HG03520 (cell line): ENCODE measurements at regions not wholly inside any gene's neighbourhood (a gene's known extent, or its start where the extent isn't known, plus 50 kb on each side); places are given as distances from the start of the nearest gene placed in this dataset.
A peak's percentile ranks its signal among the peaks of the same experiment; 100 is the strongest.
"Not testable (repeated sequence)": the region's sequence is repeated elsewhere in the genome, so short reads cannot be mapped to it uniquely, and the experiment has no call there.

Experiments used
- ATAC-seq: cut with Tn5 transposase; IDR thresholded peaks from one replicate; pipeline ENCODE4 v1.9.1; 2021; ENCODE audit warnings: mild to moderate bottlenecking, moderate library complexity; ENCODE audit not compliant: unreplicated experiment

- no peak for ATAC-seq
These were observed 98.5 kb upstream of the ZSWIM2 start for GRCh38 chr2:186947516-186947915.

GRCh38 chr2:186946896-186947467, 98.0 kb upstream of the ZSWIM2 start:
- no peak for ATAC-seq

- ATAC-seq: no peak
These were observed 92.9 kb upstream of the ZSWIM2 start for GRCh38 chr2:186941853-186942252.

- no peak for ATAC-seq
These were observed 91.5 kb upstream of the ZSWIM2 start for GRCh38 chr2:186940463-186940862.

GRCh38 chr2:186934420-186934819, 85.5 kb upstream of the ZSWIM2 start:
- ATAC-seq: no peak

- no peak for ATAC-seq
These were observed 78.9 kb upstream of the ZSWIM2 start for GRCh38 chr2:186927867-186928191.

- ATAC-seq: no peak
These were observed 78.4 kb upstream of the ZSWIM2 start for GRCh38 chr2:186927185-186927866.

GRCh38 chr2:186925514-186925913, 76.5 kb upstream of the ZSWIM2 start:
- no peak for ATAC-seq

- ATAC-seq: not testable (repeated sequence)
These were observed 73.3 kb upstream of the ZSWIM2 start for GRCh38 chr2:186922316-186922715.

- ATAC-seq: no peak
These were observed 70.3 kb upstream of the ZSWIM2 start for GRCh38 chr2:186919296-186919695.

- ATAC-seq: no peak
These were observed 69.5 kb upstream of the ZSWIM2 start for GRCh38 chr2:186918495-186918894.

GRCh38 chr2:186917866-186918265, 68.9 kb upstream of the ZSWIM2 start:
- ATAC-seq: no peak

GRCh38 chr2:186913870-186914269, 64.9 kb upstream of the ZSWIM2 start:
- peak; percentile 99 for ATAC-seq

- no peak for ATAC-seq
These were observed 64.0 kb upstream of the ZSWIM2 start for GRCh38 chr2:186912979-186913378.

GRCh38 chr2:186911551-186912085, 62.6 kb upstream of the ZSWIM2 start:
- ATAC-seq: no peak

- ATAC-seq: no peak
These were observed 62.0 kb upstream of the ZSWIM2 start for GRCh38 chr2:186910996-186911395.

- ATAC-seq: no peak
These were observed 60.1 kb upstream of the ZSWIM2 start for GRCh38 chr2:186909095-186909494.

- ATAC-seq: no peak
These were observed 58.9 kb upstream of the ZSWIM2 start for GRCh38 chr2:186907897-186908296.

- ATAC-seq: no peak
These were observed 54.2 kb upstream of the ZSWIM2 start for GRCh38 chr2:186903216-186903615.
